GM18508 (cell line): ENCODE measurements at regions not wholly inside any gene's neighbourhood (a gene's known extent, or its start where the extent isn't known, plus 50 kb on each side); places are given as distances from the start of the nearest gene placed in this dataset.
"Not testable (repeated sequence)": the region's sequence is repeated elsewhere in the genome, so short reads cannot be mapped to it uniquely, and the experiment has no call there.

Experiments
- ATAC-seq: cut with Tn5 transposase; IDR thresholded peaks from one replicate; pipeline ENCODE4 v1.9.1; 2021; ENCODE audit warnings: moderate number of reproducible peaks; ENCODE audit not compliant: insufficient read depth, unreplicated experiment

DNA sequence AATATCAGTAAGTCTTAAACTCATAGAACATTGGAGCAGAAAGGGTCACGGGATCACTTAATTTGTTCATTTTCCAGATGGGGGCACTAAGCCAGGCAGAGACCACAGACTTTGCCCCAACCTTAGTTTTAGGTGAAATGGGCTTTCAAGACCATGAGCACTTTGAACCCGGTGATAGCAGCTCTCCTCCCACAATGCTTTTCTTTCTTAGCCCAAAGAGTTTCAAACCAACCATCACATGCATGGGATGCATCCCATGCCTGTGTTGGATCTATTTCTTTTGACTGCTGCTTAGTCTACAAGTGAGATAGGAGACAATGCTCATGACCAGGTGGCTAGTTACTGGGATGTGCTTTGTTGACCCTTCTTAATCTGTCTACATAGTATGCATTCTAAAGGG lies 240.6 kb downstream of the NUF2 start:
- ATAC-seq = no peak

DNA sequence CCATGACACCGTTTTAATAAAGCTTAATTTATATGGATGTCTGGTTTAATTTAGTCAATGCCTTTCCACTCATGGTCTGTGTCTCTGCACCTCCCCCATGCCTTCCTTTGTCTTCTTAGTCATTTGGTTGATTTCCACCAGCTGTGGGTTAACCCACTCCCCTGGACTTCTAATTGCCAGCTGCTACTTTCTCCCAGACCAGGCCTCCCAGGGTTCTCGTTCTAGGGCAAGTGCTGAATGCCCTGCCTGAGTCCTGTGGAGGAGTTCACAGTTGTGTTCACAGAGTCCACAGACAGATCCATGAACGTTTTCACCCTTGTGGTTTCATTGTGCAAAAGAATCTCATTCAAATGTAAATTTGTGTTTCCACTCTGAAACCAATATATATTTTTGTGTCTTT lies 243.4 kb downstream of the NUF2 start:
- ATAC-seq = no peak

DNA sequence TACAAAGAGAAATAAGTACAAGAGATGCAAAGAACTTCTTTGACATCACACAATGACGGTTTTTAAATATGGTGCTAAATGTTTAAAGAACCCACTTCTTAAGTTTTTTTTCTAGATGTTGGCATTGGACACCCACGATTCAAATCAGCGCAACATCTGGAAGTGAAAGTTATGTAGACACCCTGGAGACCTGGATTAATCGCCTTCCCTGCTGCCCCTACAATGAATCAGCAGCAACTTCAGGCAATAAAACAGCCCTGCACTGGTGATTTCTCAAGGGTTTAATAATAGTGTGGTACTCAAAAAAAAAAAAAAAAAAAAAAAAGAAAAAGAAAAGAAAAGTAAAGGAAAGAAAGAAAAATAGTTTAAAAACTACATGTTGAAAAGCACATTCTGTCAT lies 248.3 kb downstream of the NUF2 start:
- no peak for ATAC-seq

DNA sequence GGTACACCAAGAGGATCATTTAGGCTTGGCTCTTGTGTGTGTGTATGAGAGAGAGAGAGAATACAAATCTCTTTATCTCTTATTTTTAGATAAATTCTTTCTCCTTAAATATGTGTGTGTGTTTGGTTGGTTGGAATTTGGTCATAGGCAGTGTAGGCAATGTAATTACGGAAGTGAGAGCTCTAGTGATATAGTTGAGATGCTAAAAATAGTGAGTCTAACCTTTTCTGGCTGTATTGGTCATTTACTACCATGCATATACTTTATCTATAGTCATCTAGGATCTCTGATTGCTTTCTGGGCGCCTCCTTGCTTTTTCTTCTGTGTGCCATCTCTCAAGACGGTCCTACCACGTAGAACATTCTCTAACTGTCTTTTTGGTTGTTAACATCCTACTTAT lies 250.2 kb downstream of the NUF2 start:
- ATAC-seq = no peak

DNA sequence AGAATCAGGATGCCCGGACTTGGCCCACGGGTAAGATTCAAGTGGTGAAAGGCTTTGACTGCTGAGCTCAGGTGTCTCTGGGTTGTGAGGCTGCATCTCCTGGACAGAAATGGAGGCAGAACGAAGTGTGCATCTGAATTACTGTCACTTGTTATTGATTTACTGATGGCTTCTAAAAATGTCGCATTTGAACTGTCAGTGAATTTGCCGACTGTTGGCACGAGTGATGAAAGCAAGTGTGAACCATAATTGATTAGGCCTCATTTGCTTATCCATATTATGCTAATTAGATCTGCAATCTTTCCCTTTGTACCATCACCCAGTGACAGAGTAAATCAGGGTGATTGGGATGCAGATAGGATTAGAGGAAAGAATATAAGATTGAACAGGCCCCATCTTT lies 252.4 kb downstream of the NUF2 start:
- no peak for ATAC-seq

DNA sequence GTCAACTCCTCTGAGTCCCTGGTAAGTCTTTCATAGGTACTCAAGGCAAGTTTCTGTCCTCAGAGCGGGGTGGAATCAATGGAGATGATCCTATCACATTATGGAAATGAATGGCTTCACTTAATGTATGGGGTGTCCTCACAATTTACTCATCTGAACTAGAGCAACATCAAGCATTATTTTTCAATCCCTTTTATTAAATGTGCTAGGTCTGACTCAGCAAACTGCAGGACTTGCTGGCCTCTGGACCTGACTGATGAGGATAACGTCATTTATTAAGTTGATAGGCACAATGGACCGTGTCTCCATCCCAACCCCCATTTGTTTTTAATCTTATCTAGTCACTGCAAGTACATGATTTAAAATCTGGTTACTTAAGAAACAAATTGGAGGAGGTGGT lies 259.2 kb downstream of the NUF2 start:
- ATAC-seq = no peak

DNA sequence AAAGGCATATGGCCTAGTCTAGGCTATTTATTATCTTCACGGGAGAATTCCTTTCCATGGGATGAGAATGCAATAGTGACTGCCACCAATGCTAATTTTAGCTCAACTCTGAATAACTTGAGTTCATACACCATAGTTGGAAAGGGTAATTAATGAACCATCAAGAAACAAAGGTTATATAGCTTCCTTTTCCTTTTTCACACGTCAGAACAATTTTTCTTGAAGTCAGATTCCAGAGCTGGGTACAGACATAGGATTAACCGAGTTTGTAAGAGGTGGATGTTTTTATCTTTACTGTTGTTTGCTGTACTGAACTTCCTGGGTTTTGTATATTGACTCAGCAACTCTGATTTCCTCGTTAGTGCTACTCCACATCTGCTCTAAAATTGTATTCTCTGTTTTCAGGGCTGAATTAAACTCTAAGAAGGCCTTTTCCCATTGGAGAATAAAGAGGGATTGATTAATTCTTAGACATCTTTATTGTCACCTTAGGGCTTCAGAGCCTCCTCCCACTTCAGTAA lies 262.0 kb downstream of the NUF2 start:
- ATAC-seq = no peak

DNA sequence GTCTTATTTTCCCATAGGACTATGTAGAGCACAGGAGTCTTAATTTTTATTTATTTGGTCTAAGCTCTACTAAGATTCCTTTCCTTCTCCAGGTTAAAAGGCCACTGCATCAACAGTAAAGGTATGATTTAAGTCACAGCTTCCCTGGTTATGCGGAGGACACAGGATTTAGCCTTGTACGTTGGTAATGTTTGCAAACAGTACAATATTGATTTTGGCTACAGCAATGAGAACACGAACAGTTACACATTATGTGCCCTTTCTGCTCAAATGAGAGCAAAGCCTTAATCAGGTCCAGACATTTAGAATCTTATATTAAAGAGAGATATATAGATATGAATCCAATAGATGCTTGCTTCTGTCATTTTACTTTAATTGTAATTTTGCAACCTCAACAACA lies 264.0 kb downstream of the NUF2 start:
- ATAC-seq = no peak

DNA sequence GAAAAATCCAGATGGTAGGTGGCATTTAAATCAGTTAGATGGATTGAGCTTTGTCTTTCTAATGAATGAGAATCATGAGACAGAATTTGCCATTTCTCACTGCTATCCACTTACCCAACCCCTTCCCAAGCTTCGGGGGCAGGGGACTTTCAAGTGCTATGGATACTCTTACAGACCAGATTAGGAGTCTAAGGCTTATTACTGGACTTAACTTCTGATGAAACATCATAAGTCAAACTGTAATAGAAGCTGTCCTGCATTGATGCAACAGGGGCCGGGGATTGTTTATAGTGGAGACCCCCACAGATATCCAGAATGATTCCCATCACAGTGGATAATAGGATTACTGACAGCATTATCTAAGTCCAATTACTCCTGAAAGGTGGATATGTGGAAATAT lies 267.0 kb downstream of the NUF2 start:
- ATAC-seq = no peak

DNA sequence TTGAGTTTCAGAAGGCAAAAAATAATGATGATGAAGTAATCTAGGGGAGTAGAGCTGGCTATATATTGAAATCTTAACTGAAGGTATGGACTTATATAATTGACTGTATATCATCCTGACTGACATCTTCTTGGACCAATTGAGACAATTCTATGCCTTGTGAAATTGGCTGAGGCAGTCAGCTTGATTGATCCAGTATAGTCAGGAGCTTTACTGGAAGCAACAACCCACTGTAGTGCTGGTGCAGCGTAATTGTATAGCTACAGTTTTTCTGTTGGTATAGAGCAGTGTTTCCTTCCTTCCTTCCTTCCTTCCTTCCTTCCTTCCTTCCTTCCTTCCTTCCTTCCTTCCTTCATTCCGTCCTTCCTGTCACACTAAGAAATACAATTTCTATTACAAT lies 268.0 kb downstream of the NUF2 start:
- no peak for ATAC-seq

DNA sequence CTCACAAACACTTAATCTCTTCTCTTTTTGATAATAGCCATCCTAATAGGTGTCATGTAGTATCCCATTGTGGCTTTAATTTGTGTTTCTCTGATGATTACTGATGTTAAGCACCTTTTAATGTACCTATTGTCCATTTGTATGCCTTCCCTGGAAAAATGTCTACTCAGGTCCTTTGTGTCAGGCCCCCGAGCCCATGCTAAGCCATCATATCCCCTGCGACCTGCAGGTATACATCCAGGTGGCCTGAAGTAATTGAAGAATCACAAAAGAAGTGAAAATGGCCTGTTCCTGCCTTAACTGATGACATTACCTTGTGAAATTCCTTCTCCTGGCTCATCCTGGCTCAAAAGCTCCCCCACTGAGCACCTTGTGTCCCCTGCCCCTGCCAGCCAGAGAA lies 269.4 kb downstream of the NUF2 start:
- ATAC-seq = not testable (repeated sequence)

DNA sequence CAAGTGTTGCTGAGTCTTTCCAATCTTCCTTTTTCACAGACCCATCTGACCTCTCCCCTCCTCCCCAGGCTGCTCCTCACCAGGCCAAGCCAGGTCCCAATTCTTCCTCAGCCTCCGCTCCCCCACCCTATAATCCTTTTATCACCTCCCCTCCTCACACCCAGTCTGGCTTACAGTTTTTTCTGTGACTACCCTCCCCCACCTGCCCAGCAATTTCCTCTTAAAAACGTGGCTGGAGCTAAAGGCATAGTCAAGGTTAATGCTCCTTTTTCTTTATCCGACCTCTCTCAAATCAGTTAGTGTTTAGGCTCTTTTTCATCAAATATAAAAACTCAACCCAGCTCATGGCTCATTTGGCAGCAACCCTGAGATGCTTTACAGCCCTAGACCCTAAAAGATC lies 270.9 kb downstream of the NUF2 start:
- ATAC-seq = not testable (repeated sequence)

DNA sequence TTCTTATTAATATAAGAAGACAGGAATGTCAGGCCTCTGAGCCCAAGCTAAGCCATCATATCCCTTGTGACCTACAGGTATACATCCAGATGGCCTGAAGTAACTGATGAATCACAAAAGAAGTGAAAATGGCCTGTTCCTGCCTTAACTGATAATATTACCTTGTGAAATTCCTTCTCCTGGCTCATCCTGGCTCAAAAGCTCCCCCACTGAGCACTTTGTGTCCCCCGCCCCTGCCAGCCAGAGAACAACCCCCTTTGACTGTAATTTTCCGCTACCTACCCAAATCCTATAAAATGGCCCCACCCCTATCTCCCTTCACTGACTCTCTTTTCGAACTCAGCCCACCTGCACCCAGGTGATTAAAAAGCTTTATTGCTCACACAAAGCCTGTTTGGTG lies 274.4 kb downstream of the NUF2 start:
- ATAC-seq = not testable (repeated sequence)

DNA sequence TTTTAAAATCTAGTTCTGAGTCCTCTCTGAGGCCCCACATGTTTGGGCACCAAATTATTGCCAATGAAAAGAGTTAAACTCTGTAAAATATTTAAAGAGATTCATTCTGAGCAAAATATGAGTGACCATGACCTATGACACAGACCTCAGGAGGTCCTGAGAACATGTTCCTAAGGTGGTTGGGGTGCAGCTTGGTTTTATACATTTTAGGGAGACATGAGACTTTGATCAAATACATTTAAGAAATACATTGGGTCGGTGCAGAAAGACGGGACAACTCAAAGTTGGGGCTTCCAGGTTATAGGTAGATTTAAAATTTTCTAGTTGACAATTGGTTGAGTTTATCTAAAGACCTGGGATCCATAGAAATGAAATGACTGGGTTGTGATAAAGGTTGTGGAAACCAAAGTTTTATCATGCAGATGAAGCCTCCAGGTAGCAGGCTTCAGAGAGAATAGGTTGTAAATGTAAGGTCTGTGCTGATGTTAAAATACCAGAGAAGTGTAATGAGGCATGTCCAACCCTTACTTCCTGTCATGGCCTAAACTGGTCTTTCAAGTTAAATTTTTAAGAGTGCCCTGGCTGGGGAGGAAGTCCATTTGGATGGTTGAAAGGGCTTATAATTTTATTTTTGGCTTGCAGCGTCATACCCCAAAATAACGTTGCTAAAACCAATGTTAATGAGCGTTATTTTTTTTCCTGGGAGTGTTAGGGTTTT lies 274.9 kb downstream of the NUF2 start:
- ATAC-seq = no peak

DNA sequence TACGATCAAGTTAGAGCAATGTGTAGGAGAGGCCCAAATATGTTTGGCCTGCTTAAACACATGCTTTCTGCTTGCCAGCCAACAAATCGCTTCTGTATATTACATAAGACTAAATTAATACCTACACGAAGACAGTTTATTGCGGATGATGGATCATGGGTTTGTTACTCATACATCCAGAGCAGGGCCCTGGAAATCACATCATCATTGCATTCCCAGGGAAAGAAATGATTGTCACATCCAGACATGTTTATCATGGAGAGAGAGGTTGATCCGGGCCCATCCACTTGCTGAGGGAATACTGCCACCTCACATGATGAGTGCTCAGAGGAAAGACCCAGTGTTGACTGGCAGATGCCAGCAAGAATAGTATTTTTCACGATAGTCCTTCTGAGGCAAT lies 282.6 kb downstream of the NUF2 start:
- ATAC-seq = no peak

DNA sequence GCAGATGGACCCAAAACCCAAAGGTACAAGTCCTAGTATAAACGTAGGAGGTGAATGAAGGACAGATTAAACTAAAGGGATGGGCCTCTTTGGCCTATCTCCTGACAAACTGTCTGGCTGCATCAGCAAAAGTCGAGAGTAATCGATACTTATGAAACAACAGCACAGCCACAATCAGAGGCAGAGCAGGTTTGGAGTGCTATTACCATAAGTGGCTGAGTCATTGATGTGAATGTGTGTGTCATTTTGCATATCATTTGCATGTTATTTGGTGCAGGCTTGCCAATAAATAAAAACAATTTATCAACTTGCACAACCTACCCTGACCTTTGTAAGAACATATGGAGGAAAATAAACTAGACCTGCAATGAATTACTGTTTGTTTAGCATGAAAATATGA lies 283.1 kb downstream of the NUF2 start:
- no peak for ATAC-seq

DNA sequence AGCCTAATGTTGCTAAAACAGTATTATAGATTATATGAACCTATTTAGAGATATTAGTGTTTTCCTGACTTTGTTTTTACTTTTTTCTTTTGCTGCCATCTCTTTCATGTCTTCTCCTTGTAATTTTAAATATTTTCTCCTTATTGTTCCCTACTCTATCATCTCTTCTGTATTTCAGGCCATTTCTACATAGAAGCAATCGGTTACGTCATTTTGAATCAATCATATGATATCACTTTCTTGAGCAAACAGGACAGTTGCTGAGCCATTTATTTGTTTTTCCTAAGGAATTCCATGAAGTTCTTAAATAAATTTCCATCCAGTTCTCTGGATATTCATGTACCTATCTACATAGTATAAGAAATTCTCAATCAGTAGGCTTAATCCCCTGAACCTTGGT lies 287.2 kb downstream of the NUF2 start:
- ATAC-seq = no peak

DNA sequence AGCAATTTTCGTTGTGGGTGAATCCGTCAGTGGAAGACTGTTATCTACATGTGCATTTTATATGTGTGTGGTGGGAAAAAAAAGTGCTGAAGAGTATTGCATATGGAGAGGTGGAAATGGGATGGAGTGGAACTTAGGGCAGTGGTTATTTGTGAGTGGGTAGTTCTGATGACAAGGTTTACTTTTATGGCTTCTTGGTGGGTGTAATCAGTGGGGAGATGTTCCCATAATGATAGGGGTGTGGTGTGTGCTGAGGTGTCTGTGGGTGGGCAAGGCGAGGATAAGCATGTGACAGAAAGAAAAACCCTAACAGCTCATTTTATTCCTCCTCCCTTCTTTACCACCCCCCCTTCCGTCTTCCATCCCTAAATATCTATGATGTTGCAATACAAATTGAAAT lies 288.1 kb downstream of the NUF2 start:
- no peak for ATAC-seq

DNA sequence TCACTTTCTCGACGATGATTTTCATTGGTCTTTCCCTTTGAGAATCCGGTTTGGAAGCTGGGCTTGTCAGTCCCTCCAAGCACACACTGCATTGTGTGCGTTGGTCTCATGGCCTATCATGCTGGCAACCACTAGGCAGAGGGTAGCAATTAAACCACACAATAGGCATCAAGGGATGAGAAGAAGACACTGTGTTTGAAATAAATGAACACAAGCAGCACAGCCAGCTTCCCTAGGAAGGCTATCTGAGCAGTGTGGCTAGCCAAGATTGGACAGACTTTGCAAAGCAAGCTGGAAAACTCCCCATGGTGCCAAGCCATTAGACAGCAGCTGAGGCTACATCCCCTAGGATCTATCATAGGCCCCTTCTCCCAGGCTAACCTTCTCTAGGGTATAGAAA lies 288.7 kb downstream of the NUF2 start:
- no peak for ATAC-seq

DNA sequence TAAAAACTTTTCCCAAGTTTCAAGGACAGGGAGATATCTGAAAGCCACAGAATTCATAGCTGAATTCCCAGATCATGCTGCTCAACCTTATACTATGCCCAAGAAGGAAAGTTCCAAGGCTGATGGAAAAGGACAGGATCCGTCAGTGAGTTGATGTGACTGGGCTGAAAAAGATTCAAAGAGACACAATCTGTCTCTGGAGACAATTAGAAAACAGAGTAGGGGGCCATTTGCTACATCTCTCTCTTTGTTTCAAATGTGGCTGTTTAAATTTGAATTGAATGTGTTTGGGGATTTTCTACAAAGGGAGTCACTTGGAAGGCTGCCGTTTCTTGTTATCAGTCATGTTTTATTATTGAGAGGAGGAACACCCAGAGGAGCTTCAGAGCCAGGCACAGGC lies 292.6 kb downstream of the NUF2 start:
- ATAC-seq = no peak

DNA sequence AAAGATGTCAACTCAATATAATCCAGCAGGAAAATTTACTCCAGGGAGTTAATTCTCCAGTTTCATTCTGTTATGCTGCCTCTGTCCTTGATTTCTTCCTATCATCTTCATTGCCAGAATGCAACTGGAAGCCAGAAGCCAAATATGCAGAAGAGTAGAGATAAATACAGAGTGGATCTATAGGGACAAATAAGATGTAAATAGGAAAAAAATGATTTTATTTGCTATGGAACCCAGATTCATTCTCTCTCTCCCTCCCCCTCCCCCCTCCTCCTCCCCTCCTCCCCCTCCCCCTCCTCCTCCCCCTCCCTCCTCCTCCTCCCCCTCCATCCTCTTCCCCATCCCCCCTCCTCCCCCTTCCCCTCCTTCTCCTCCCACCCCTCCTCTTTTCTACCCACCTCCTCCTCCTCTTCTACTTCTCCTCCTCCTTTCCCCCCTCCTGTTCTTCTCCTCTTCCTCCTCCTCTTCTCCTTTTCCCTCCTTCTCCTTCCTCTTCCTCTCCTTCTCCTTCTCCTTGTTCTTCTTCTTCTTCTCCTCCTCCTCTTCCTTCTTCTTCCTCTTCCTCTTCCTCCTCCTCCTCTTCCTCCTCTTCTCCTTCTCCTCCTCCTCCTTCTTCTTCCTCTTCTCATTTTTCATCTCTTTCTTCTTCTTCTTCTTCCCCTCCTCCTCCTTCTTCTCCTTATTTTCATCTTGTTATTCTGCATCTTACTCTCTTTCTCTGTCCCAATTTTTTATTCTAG lies 306.4 kb downstream of the NUF2 start:
- no peak for ATAC-seq

DNA sequence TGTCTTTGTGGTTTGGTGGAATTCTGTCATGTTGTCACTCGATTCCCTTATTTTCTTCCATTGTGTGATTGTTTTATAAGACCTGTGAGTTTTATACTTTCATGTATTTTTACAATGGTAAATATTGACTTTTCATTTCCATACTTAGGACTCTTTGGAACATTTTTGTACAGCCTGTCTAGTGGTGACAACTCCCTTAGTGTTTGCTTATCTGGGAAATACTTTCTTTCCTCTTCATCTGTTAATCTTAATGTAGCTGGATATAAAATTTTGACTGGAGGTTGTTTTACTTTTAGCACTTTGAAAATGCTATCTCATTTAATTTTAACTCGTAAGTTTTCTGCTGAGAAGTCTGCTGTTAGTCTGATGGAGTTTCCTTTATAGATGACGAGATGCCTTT lies 310.5 kb downstream of the NUF2 start:
- no peak for ATAC-seq
